OCI-LY7 (cell line): ENCODE measurements at regions not wholly inside any gene's neighbourhood (a gene's known extent, or its start where the extent isn't known, plus 50 kb on each side); places are given as distances from the start of the nearest gene placed in this dataset.

Experiments used
- BruUV-seq: library from RNA; stranded (reverse); fragments of 400-500 nt; replicated peaks from 2 replicates; lab custom pipeline; 2021; lab: Mats Ljungman, UMichigan
- CTCF ChIA-PET: fragments of 300-600 bp; sonication (Branson Sonifier 250); formaldehyde crosslinking; loops from one replicate; lab custom pipeline; 2022; ENCODE audit warnings: antibody characterized with exemption; ENCODE audit not compliant: unreplicated experiment; lab: Charles Lee
- POLR2A ChIA-PET: fragments of 300-600 bp; sonication (Branson Sonifier 250); formaldehyde crosslinking; loops from one replicate; lab custom pipeline; 2022; ENCODE audit warnings: antibody characterized with exemption; lab: Charles Lee
- DNase-seq: peaks from one replicate; pipeline ENCODE4 v3.0.0-alpha.2; 2015; ENCODE audit warnings: low spot score
- H2AFZ ChIP-seq: fragments of 200-600 bp; sonication (generic), shearing (Covaris generic); 2 replicates; pipeline ENCODE4 v1.6.1; 2014; ENCODE audit warnings: mild to moderate bottlenecking, antibody characterized with exemption, low read length, moderate library complexity
- H3K27ac ChIP-seq: fragments of 200-600 bp; sonication (generic); 2 replicates; pipeline ENCODE4 v1.5.1; 2014; ENCODE audit warnings: mixed run types, low read depth, mild to moderate bottlenecking, moderate library complexity, low read length, inconsistent platforms; ENCODE audit not compliant: poor library complexity, severe bottlenecking
- H3K36me3 ChIP-seq: fragments of 200-600 bp; sonication (generic); 2 replicates; pipeline ENCODE4 v1.6.1; 2014; ENCODE audit warnings: mild to moderate bottlenecking, antibody characterized with exemption, low read length, moderate library complexity, mixed read lengths; ENCODE audit not compliant: insufficient read depth
- H3K4me1 ChIP-seq: fragments of 200-600 bp; sonication (generic); 2 replicates; pipeline ENCODE4 v1.5.1; 2014; ENCODE audit warnings: mild to moderate bottlenecking, low read length; ENCODE audit not compliant: insufficient read depth, poor library complexity, severe bottlenecking
- H3K4me2 ChIP-seq: fragments of 200-600 bp; sonication (generic); 2 replicates; pipeline ENCODE4 v1.6.1; 2014; ENCODE audit warnings: mild to moderate bottlenecking, low read length
- H3K4me3 ChIP-seq: fragments of 200-600 bp; sonication (generic); 2 replicates; pipeline ENCODE4 v1.5.1; 2014; ENCODE audit warnings: mild to moderate bottlenecking, low read depth, low read length; ENCODE audit not compliant: poor library complexity, severe bottlenecking
- H3K79me2 ChIP-seq: fragments of 200-600 bp; sonication (generic); 2 replicates; pipeline ENCODE4 v1.6.1; 2016; ENCODE audit warnings: low read depth, mild to moderate bottlenecking, low read length, moderate library complexity, mixed read lengths; ENCODE audit not compliant: insufficient read depth
- H3K9me2 ChIP-seq: fragments of 200-600 bp; sonication (generic); 2 replicates; pipeline ENCODE4 v1.6.1; 2016; ENCODE audit warnings: mild to moderate bottlenecking, low read length, mixed read lengths; ENCODE audit not compliant: insufficient read depth
- H3K9me3 ChIP-seq: fragments of 200-600 bp; sonication (generic); 2 replicates; pipeline ENCODE4 v1.6.1; 2014; ENCODE audit warnings: mild to moderate bottlenecking, mixed run types, low read length, mixed read lengths
- H4K20me1 ChIP-seq: fragments of 200-600 bp; sonication (generic); 2 replicates; pipeline ENCODE4 v1.6.1; 2014; ENCODE audit warnings: mild to moderate bottlenecking, antibody characterized with exemption, low read length, moderate library complexity, mixed read lengths; ENCODE audit not compliant: insufficient read depth
- CTCF ChIP-seq: fragments of 200-600 bp; sonication (generic); conservative IDR thresholded peaks from 2 replicates; pipeline ENCODE4 v1.5.1; 2014; ENCODE audit warnings: mild to moderate bottlenecking, antibody characterized with exemption, low read length, moderate library complexity, mixed read lengths
- EZH2phosphoT487 ChIP-seq: fragments of 200-600 bp; sonication (generic); IDR thresholded peaks from 2 replicates; pipeline ENCODE4 v1.6.1; 2018; ENCODE audit warnings: low read depth, borderline replicate concordance, mild to moderate bottlenecking, mixed run types, antibody characterized with exemption, low read length, moderate library complexity, mixed read lengths
- intact Hi-C: fragments of 100-400 bp; cut with micrococcal nuclease; formaldehyde crosslinking; loops from one replicate; pipeline ENCODE4 v1.10.0; 2022; ENCODE audit not compliant: unreplicated experiment

DNA sequence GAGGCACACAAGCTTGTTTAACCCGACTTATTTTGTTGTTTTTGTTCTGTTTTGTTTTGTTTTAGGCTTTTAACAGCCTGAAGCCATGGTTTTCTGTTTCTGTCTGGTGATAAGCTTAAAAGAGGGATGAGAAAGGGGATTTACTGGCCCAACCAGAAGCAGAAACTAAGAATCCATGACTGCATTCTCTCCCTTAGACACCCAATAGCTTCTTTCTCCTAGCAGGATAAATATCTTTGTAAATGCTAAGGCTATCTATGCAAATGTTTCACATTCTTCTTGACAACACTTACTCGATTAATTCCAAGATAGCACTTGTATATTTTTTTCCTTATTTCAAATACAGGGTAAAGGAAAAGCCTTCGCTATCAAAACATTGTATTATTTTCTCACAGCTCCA is 53.7 kb upstream of the SMAD1 start:
- intact Hi-C loops: no loop called here
- Histone ChIP-seq H3K9me3 (peaks cover 4% of the 10 kb centered on the region; the same call in 1 of the 2 replicates), H4K20me1 (no peaks in the 10 kb centered on the region), H3K4me3 (no peak overlapping the region), H3K9me2 (no peaks in the 10 kb centered on the region; the same call in 1 of the 2 replicates), H2AFZ (peak overlapping the region; percentile 39), H3K27ac (no peak overlapping the region), H3K36me3 (no peaks in the 10 kb centered on the region; the same call in 1 of the 2 replicates), H3K79me2 (no peaks in the 10 kb centered on the region), H3K4me1 (no peaks in the 10 kb centered on the region), H3K4me2 (no peak overlapping the region)
- ChIA-PET POLR2A (interaction anchor here (0.8 to 1.3 kb wide), 2 partner anchors 9 to 705 kb away, joined by 3 read pairs; no protein-coding TSS in a partner anchor), CTCF (interaction anchor here (0.8 kb wide), 1 partner anchor 129 kb away, joined by 3 read pairs; no protein-coding TSS in a partner anchor)
- TF ChIP-seq CTCF: no peak
- TF ChIP-seq EZH2phosphoT487: no peak
- DNase-seq: no peak
- BruUV-seq: no TSS peak

GRCh38 chr4:145427221-145427620 is 54.4 kb upstream of the SMAD1 start:
- CTCF ChIA-PET: interaction anchor here (0.8 kb wide), 1 partner anchor 130 kb away, joined by 3 read pairs; no protein-coding TSS in a partner anchor
- Histone ChIP-seq H3K36me3 (no peaks in the 10 kb centered on the region; the same call in 1 of the 2 replicates), H2AFZ (peak overlapping the region; percentile 39; the same call in 1 of the 2 replicates), H4K20me1 (no peaks in the 10 kb centered on the region), H3K4me1 (no peaks in the 10 kb centered on the region), H3K4me3 (no peak overlapping the region), H3K4me2 (no peak overlapping the region), H3K9me2 (no peaks in the 10 kb centered on the region; the same call in 1 of the 2 replicates), H3K79me2 (no peaks in the 10 kb centered on the region), H3K9me3 (peaks cover 4% of the 10 kb centered on the region; the same call in 1 of the 2 replicates), H3K27ac (no peak overlapping the region)
- intact Hi-C loops: no loop called here
- TF ChIP-seq CTCF (no peak), EZH2phosphoT487 (no peak)
- no TSS peak for BruUV-seq
- DNase-seq: no peak
- POLR2A ChIA-PET: interaction anchor here (0.7 to 1.3 kb wide), 4 partner anchors 10 to 704 kb away, joined by 3 to 4 read pairs (median 3); no protein-coding TSS in a partner anchor

DNA sequence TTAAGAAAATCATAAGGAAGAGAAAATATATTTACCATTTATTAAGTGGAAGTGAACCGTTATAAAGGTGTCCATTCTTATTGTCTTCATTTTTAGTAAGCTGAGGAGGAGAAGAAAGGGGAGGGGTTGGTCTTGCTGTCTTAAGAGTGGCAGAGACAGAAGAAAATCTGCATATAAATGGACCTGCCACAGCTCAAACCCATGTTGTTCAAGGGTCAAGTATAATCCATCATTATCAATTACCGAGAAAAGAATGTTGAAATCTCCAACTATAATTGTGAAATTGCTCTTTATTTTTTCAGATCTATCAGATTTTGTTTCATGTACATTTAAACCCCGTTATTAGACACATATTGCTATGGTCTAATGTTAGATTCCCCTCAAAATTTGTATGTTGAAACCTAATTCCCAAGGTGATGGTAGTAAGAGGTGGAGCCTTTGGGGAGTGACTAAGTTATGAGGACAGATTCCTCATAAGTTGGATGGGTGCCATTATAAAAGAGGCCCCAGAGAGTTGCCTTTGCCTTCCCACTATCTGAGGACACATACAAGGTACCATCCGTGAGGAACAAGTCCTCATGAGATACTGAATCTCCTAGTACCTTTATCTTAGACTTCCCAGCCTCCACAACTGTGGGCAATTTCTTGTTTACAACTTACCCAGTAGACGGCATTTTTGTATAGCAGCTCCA is 58.5 kb upstream of the SMAD1 start:
- H3K9me2 ChIP-seq: no peaks in the 10 kb centered on the region
- H3K9me3 ChIP-seq: peaks cover 4% of the 10 kb centered on the region; the same call in 1 of the 2 replicates
- H3K27ac ChIP-seq: no peak overlapping the region
- no peak overlapping the region for H2AFZ ChIP-seq
- no peak overlapping the region for H3K4me2 ChIP-seq
- TF ChIP-seq CTCF (no peak), EZH2phosphoT487 (no peak)
- no peaks in the 10 kb centered on the region for H3K4me1 ChIP-seq
- H4K20me1 ChIP-seq: no peaks in the 10 kb centered on the region
- no peaks in the 10 kb centered on the region; the same call in 1 of the 2 replicates for H3K36me3 ChIP-seq
- H3K79me2 ChIP-seq: no peaks in the 10 kb centered on the region
- CTCF ChIA-PET: no interaction called here
- intact Hi-C loops: no loop called here
- BruUV-seq: no TSS peak
- DNase-seq: no peak
- POLR2A ChIA-PET: interaction anchor here (0.5 to 0.8 kb wide), 3 partner anchors 13 to 980 kb away, joined by 3 read pairs; no protein-coding TSS in a partner anchor
- no peak overlapping the region for H3K4me3 ChIP-seq
